Loucy (cell line): ENCODE measurements at regions not wholly inside any gene's neighbourhood (a gene's known extent, or its start where the extent isn't known, plus 50 kb on each side); places are given as distances from the start of the nearest gene placed in this dataset.

Experiments
- EZH2phosphoT487 ChIP-seq: fragments of 200-600 bp; IDR thresholded peaks from 2 replicates; pipeline ENCODE4 v1.6.1; 2018; ENCODE audit warnings: antibody characterized with exemption, mild to moderate bottlenecking, moderate library complexity, borderline replicate concordance
- TF ChIP-seq, protein P1 (sequence below): fragments of 200-600 bp; sonication (generic); conservative IDR thresholded peaks from 2 replicates; pipeline ENCODE4 v1.5.1; 2014; ENCODE audit warnings: mild to moderate bottlenecking, antibody characterized with exemption, low read length

DNA sequence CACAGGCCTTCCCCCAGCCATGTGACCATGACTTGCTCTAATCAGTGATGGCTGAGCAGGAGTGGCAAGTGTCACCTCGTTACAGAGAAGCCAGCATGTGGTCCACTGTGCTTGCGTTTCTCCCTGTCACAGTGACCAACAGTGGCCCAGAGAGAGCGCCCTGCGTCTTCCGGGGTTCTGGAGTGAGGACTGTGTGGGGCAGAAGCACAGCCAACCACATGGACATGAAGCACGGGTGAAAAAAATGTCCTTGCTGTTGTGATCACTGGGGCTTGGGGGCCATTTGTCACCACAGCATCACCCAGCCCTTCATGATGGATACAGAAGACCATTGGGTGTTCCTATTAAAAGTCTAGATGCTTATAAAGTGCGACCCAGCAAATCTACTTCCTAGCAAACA lies 174.6 kb upstream of the C14orf180 start:
- TF ChIP-seq, protein P1, sequence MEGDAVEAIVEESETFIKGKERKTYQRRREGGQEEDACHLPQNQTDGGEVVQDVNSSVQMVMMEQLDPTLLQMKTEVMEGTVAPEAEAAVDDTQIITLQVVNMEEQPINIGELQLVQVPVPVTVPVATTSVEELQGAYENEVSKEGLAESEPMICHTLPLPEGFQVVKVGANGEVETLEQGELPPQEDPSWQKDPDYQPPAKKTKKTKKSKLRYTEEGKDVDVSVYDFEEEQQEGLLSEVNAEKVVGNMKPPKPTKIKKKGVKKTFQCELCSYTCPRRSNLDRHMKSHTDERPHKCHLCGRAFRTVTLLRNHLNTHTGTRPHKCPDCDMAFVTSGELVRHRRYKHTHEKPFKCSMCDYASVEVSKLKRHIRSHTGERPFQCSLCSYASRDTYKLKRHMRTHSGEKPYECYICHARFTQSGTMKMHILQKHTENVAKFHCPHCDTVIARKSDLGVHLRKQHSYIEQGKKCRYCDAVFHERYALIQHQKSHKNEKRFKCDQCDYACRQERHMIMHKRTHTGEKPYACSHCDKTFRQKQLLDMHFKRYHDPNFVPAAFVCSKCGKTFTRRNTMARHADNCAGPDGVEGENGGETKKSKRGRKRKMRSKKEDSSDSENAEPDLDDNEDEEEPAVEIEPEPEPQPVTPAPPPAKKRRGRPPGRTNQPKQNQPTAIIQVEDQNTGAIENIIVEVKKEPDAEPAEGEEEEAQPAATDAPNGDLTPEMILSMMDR: no peak
- TF ChIP-seq EZH2phosphoT487: no peak
